ENCODE measurements at regions not wholly inside any gene's neighbourhood (a gene's known extent, or its start where the extent isn't known, plus 50 kb on each side); places are given as distances from the start of the nearest gene placed in this dataset.

DNA sequence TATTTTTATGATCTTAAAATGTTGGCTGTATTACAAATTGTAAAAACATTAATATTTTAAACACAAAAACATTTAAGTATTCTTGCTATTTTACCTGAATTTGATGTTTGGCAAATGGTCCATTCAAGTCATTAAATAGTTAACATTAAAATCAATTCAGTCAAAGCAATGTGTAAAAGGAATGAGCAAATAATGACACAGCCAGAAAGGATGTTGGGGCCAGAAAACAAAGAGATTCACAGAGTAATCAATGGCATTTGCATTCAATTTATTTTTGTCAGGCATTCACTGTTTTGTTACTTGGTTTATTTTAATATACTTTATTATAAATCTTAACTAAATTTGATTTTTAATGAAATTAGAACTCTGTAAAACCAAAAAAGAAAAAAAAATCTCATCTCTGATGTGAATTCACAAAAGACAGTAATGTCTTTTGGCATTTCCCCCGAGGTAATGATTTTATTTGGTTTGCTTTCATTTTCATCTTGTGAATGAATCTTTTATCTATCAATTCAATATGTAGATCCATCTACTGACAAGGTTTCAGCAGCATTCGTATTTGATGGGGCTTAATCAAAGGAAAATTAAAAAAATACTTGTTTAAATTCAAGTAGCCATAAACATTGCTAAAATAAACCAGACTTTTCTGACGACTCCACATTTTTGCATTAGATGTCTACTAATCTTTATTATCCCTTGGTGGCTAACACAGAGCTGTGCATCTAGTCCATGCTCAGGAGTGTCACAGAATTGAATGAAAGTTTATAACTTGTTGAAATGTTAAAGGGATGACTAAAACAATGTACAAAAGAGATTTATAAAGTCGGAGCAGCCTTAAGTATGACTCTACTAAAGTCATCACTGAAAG lies 866.7 kb upstream of the GJE1 start:
- TF ChIP-seq, protein P1, sequence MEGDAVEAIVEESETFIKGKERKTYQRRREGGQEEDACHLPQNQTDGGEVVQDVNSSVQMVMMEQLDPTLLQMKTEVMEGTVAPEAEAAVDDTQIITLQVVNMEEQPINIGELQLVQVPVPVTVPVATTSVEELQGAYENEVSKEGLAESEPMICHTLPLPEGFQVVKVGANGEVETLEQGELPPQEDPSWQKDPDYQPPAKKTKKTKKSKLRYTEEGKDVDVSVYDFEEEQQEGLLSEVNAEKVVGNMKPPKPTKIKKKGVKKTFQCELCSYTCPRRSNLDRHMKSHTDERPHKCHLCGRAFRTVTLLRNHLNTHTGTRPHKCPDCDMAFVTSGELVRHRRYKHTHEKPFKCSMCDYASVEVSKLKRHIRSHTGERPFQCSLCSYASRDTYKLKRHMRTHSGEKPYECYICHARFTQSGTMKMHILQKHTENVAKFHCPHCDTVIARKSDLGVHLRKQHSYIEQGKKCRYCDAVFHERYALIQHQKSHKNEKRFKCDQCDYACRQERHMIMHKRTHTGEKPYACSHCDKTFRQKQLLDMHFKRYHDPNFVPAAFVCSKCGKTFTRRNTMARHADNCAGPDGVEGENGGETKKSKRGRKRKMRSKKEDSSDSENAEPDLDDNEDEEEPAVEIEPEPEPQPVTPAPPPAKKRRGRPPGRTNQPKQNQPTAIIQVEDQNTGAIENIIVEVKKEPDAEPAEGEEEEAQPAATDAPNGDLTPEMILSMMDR (IDR thresholded peaks at IDR 0.05): no peak
- no peak for TF ChIP-seq EZH2phosphoT487 (IDR thresholded peaks at IDR 0.05)
